ENCODE measurements at regions not wholly inside any gene's neighbourhood (a gene's known extent, or its start where the extent isn't known, plus 50 kb on each side); places are given as distances from the start of the nearest gene placed in this dataset.
"Not testable (repeated sequence)": the region's sequence is repeated elsewhere in the genome, so short reads cannot be mapped to it uniquely, and the experiment has no call there.

- Histone ChIP-seq H3K79me2 (ENCODE audit: control insufficient read depth, insufficient read depth, low read length) (no peaks in the 10 kb centered on the region), H3K4me1 (ENCODE audit: control insufficient read depth, insufficient read depth, low read length) (no peaks in the 10 kb centered on the region), H3K9me3 (replicated peaks; ENCODE audit: control insufficient read depth, insufficient read depth, low read length) (no peaks in the 10 kb centered on the region), H3K27me3 (replicated peaks in 1 of 2; ENCODE audit: control insufficient read depth in 2 of 2, insufficient read depth in 2 of 2, low read length in 1 of 2) (no peaks in the 10 kb centered on the region), H3K36me3 (ENCODE audit: control insufficient read depth in 2 of 2, insufficient read depth in 2 of 2, low read length in 1 of 2) (no peaks in the 10 kb centered on the region), H3K4me3 (no peak overlapping the region), H3K9ac (ENCODE audit: control insufficient read depth, insufficient read depth, low read length) (no peak overlapping the region), H3K4me2 (ENCODE audit: control insufficient read depth, insufficient read depth) (no peak overlapping the region), H2AFZ (ENCODE audit: control insufficient read depth, low read depth, low read length) (no peak overlapping the region), H4K20me1 (ENCODE audit: control insufficient read depth, insufficient read depth) (no peaks in the 10 kb centered on the region), H3K27ac (ENCODE audit: control insufficient read depth, insufficient read depth) (no peak overlapping the region)
- no TSS peak for BruUV-seq (replicated peaks)
- no peak for ATAC-seq
- no peak for FAIRE-seq
- in situ Hi-C loops (cut with MboI), result no loop called here
- 59% methylated on average over 4 of the region's 4 CpGs for WGBS (ENCODE audit: insufficient coverage, insufficient replicate concordance, low lambda C conversion rate, missing lambda C conversion rate)
- SMC1A ChIA-PET (ENCODE audit: uncharacterized antibody, unreplicated experiment), result interaction anchor here (1.2 kb wide), 1 partner anchor 56 kb away, joined by 5 read pairs; no protein-coding TSS in a partner anchor
- DNase-seq (ENCODE audit: low read depth, low spot score), result no peak
- intact Hi-C loops (cut with micrococcal nuclease; ENCODE audit: unreplicated experiment), result loop anchor here (5.0 kb wide), 1 partner anchor 281 kb away; no protein-coding TSS in a partner anchor
- TF ChIP-seq RAD21 (IDR thresholded peaks at IDR 0.05; ENCODE audit: insufficient read depth, low read depth, low read length), result peak; percentile 36
- no peak for TF ChIP-seq YBX1 (IDR thresholded peaks at IDR 0.05)
- TF ChIP-seq CTCF (IDR thresholded peaks at IDR 0.05 in 2 of 3, conservative IDR thresholded peaks at IDR 0.05 in 1 of 3; ENCODE audit: control insufficient read depth in 2 of 3, extremely low read depth in 1 of 3, insufficient read depth in 1 of 3, low read depth in 3 of 3, low read length in 3 of 3), result peak in 1 of 3 experiments; percentile 29; a peak in 1 of 6 replicates
- no peak for TF ChIP-seq ZZZ3 (IDR thresholded peaks at IDR 0.05; ENCODE audit: control insufficient read depth, insufficient read length, low read depth)
- TF ChIP-seq ZNF622 (IDR thresholded peaks at IDR 0.05), result no peak
- TF ChIP-seq MXI1 (IDR thresholded peaks at IDR 0.05; ENCODE audit: low read depth, low read length), result no peak
- POLR2A ChIA-PET, result no interaction called here
- CTCF ChIA-PET, result interaction anchor here (1.0 to 2.1 kb wide), 4 partner anchors 9 to 293 kb away, joined by 3 to 7 read pairs (median 4); no protein-coding TSS in a partner anchor
- RAD21 ChIA-PET (ENCODE audit: unreplicated experiment), result interaction anchor here (1.2 kb wide), 1 partner anchor 280 kb away, joined by 6 read pairs; no protein-coding TSS in a partner anchor
Measured at GRCh38 chr18:27298214-27298804, 113.2 kb upstream of the CHST9 start.

- H3K36me3 ChIP-seq (ENCODE audit: control insufficient read depth in 2 of 2, insufficient read depth in 2 of 2, low read length in 1 of 2); DNase-seq (ENCODE audit: low read depth, low spot score); ATAC-seq; H2AFZ ChIP-seq (ENCODE audit: control insufficient read depth, low read depth, low read length); in situ Hi-C loops (cut with MboI); H3K27me3 ChIP-seq (replicated peaks in 1 of 2; ENCODE audit: control insufficient read depth in 2 of 2, insufficient read depth in 2 of 2, low read length in 1 of 2); H3K79me2 ChIP-seq (ENCODE audit: control insufficient read depth, insufficient read depth, low read length); RAD21 ChIA-PET (ENCODE audit: unreplicated experiment); H3K9me3 ChIP-seq (replicated peaks; ENCODE audit: control insufficient read depth, insufficient read depth, low read length); H3K4me1 ChIP-seq (ENCODE audit: control insufficient read depth, insufficient read depth, low read length); POLR2A ChIA-PET; H3K4me2 ChIP-seq (ENCODE audit: control insufficient read depth, insufficient read depth); FAIRE-seq; BruUV-seq (replicated peaks); intact Hi-C loops (cut with micrococcal nuclease; ENCODE audit: unreplicated experiment); SMC1A ChIA-PET (ENCODE audit: uncharacterized antibody, unreplicated experiment); H3K27ac ChIP-seq (ENCODE audit: control insufficient read depth, insufficient read depth); H3K9ac ChIP-seq (ENCODE audit: control insufficient read depth, insufficient read depth, low read length); H4K20me1 ChIP-seq (ENCODE audit: control insufficient read depth, insufficient read depth); H3K4me3 ChIP-seq; CTCF ChIA-PET: not testable (repeated sequence)
- 0% methylated on average over 1 of the region's 2 CpGs for WGBS (ENCODE audit: insufficient coverage, insufficient replicate concordance, low lambda C conversion rate, missing lambda C conversion rate)
Measured at GRCh38 chr18:27285973-27286562, 101.0 kb upstream of the CHST9 start.

Measured in GM12878 (cell line).